A549 (cell line): ENCODE measurements at regions not wholly inside any gene's neighbourhood (a gene's known extent, or its start where the extent isn't known, plus 50 kb on each side); places are given as distances from the start of the nearest gene placed in this dataset.

ENCODE experiments used
- CHD2 ChIP-seq: fragments of 150-350 bp; IDR thresholded peaks from 2 replicates; pipeline ENCODE4 v1.6.1; 2014; ENCODE audit warnings: low read length; ENCODE audit not compliant: partially characterized antibody
- EP300 ChIP-seq, 2 experiments: fragments of >200 bp; sonication (Bioruptor Twin); formaldehyde crosslinking; IDR thresholded peaks; 2 replicates in 1 of 2; 3 replicates in 1 of 2; pipeline ENCODE4 v1.6.1; 2016 to 2017
- GATA3 ChIP-seq: IDR thresholded peaks from 2 replicates; pipeline ENCODE4 v1.6.1; 2012; ENCODE audit warnings: borderline replicate concordance
- JUN ChIP-seq, 2 experiments: fragments of >200 bp; sonication (Bioruptor Twin); formaldehyde crosslinking; IDR thresholded peaks; 2 replicates in 1 of 2; 3 replicates in 1 of 2; pipeline ENCODE4 v1.6.1; 2016 to 2017
- KDM1A ChIP-seq: fragments of 200-600 bp; sonication (generic); IDR thresholded peaks from 2 replicates; pipeline ENCODE4 v1.6.1; 2016; ENCODE audit warnings: low read depth, mild to moderate bottlenecking
- MAFK ChIP-seq: fragments of 450-650 bp; IDR thresholded peaks from 2 replicates; pipeline ENCODE4 v1.6.1; 2014; ENCODE audit not compliant: partially characterized antibody
- MAZ ChIP-seq: fragments of 150-350 bp; IDR thresholded peaks from 2 replicates; pipeline ENCODE4 v1.6.1; 2014; ENCODE audit warnings: antibody characterized with exemption, low read depth, low read length, borderline replicate concordance
- POLR2A ChIP-seq: IDR thresholded peaks from 2 replicates; pipeline ENCODE4 v1.6.1; 2012; ENCODE audit warnings: mild to moderate bottlenecking, low read length
- POLR2AphosphoS2 ChIP-seq: conservative IDR thresholded peaks from 2 replicates; pipeline ENCODE4 v1.6.1; 2012; ENCODE audit warnings: low read length, improper control_type of control experiment, inconsistent platforms
- RNF2 ChIP-seq: fragments of 200-600 bp; sonication (generic); IDR thresholded peaks from 2 replicates; pipeline ENCODE4 v1.6.1; 2016; ENCODE audit warnings: low read depth, mild to moderate bottlenecking, antibody characterized with exemption, moderate library complexity, borderline replicate concordance
- ZFP36 ChIP-seq: fragments of 450-650 bp; IDR thresholded peaks from 2 replicates; pipeline ENCODE4 v1.6.1; 2014; ENCODE audit warnings: borderline replicate concordance; ENCODE audit not compliant: partially characterized antibody
- ZNF302 ChIP-seq: fragments of 250-450 bp; sonication (Bioruptor Pico); IDR thresholded peaks from 2 replicates; pipeline ENCODE4 v1.9.0; 2021; ENCODE audit warnings: inconsistent platforms, mild to moderate bottlenecking, moderate library complexity
- TF ChIP-seq, protein P1 (sequence below): fragments of >200 bp; sonication (Bioruptor Twin); formaldehyde crosslinking; IDR thresholded peaks from 3 replicates; pipeline ENCODE4 v1.5.1; 2016
- TF ChIP-seq, protein P2 (sequence below): fragments of 250-450 bp; sonication (Bioruptor Pico); IDR thresholded peaks from 2 replicates; pipeline ENCODE4 v1.5.0; 2021; ENCODE audit warnings: mild to moderate bottlenecking, moderate library complexity, borderline replicate concordance

DNA sequence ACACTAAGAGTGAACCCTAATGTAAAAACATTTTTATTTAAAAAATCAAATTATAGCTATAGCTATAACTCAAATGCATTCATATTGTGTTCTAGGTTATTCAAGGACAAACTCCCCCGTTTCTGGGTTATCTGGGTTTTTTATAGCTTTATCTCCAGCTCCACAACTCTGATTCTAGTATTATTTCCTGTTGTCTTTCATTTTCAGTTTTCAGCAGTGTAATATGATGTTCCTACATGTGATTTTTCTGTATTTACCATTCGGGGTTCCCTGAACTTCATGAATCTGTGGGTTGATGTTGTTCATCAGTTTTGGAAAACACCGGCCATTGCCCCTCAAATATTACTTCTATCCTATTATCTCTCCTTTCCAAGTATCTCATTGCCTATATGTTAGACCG is 221.9 kb upstream of the FOXN3 start:
- TF ChIP-seq CHD2 (no peak), EP300 (IDR thresholded peaks at IDR 0.05) (no peak), MAZ (no peak), RNF2 (no peak), POLR2A (no peak), JUN (IDR thresholded peaks at IDR 0.05) (no peak), KDM1A (no peak), ZFP36 (no peak), MAFK (no peak), ZNF302 (no peak), POLR2AphosphoS2 (no peak), GATA3 (no peak)
- TF ChIP-seq, protein P1, sequence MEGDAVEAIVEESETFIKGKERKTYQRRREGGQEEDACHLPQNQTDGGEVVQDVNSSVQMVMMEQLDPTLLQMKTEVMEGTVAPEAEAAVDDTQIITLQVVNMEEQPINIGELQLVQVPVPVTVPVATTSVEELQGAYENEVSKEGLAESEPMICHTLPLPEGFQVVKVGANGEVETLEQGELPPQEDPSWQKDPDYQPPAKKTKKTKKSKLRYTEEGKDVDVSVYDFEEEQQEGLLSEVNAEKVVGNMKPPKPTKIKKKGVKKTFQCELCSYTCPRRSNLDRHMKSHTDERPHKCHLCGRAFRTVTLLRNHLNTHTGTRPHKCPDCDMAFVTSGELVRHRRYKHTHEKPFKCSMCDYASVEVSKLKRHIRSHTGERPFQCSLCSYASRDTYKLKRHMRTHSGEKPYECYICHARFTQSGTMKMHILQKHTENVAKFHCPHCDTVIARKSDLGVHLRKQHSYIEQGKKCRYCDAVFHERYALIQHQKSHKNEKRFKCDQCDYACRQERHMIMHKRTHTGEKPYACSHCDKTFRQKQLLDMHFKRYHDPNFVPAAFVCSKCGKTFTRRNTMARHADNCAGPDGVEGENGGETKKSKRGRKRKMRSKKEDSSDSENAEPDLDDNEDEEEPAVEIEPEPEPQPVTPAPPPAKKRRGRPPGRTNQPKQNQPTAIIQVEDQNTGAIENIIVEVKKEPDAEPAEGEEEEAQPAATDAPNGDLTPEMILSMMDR = no peak
- TF ChIP-seq, protein P2, sequence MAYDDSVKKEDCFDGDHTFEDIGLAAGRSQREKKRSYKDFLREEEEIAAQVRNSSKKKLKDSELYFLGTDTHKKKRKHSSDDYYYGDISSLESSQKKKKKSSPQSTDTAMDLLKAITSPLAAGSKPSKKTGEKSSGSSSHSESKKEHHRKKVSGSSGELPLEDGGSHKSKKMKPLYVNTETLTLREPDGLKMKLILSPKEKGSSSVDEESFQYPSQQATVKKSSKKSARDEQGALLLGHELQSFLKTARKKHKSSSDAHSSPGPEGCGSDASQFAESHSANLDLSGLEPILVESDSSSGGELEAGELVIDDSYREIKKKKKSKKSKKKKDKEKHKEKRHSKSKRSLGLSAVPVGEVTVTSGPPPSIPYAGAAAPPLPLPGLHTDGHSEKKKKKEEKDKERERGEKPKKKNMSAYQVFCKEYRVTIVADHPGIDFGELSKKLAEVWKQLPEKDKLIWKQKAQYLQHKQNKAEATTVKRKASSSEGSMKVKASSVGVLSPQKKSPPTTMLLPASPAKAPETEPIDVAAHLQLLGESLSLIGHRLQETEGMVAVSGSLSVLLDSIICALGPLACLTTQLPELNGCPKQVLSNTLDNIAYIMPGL = no peak
